ENCODE measurements at regions not wholly inside any gene's neighbourhood (a gene's known extent, or its start where the extent isn't known, plus 50 kb on each side); places are given as distances from the start of the nearest gene placed in this dataset.

DNA sequence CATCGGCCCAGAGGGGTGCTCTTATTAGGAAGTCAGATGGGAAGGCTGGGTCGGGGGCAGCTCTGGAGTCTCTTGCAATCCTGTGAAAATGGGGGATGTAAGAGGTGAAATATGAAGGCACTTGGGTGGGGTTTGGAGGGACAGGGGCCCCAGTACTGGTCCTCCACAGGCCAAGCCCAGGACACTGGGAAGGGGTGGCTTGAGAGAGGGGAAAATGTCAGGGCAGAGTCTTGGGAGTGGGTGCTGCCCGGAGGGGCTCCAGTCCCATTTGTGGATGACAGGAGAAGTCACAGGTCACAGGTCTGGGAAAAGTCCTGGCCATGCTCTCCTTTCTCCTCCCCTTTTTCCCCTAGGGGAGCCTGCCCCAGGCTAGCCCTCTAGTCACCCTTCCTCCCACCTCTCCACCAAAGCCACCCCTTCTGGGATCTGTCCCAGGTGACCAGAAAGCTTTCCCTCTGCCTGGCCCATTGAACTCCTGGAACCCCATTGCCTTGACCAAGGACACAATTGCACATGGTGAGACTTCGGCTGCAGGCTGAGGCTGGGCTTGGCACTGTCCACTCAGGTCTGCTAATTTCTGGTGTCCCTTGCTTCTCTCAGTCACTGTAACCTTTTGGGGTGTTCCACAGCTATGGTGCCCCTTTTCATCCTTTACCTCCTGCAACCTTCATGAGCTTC is 1465.0 kb downstream of the TBC1D22A start:
- TF ChIP-seq HOXD13 (CRISPR knock-in tag; IDR thresholded peaks at IDR 0.05; ENCODE audit: borderline replicate concordance) (no peak), ZNF132 (tag by site-specific recombination; IDR thresholded peaks at IDR 0.05; ENCODE audit: borderline replicate concordance) (no peak), ZFP3 (tag by site-specific recombination; IDR thresholded peaks at IDR 0.05; ENCODE audit: low read depth) (no peak), ZNF146 (tag by site-specific recombination; IDR thresholded peaks at IDR 0.05) (no peak), ZNF10 (tag by site-specific recombination; IDR thresholded peaks at IDR 0.05) (no peak), ZNF175 (tag by site-specific recombination; IDR thresholded peaks at IDR 0.05) (no peak), YY1 (tag by site-specific recombination; IDR thresholded peaks at IDR 0.05) (no peak), GLIS1 (tag by site-specific recombination; IDR thresholded peaks at IDR 0.05) (no peak)
- TF ChIP-seq, protein P1, sequence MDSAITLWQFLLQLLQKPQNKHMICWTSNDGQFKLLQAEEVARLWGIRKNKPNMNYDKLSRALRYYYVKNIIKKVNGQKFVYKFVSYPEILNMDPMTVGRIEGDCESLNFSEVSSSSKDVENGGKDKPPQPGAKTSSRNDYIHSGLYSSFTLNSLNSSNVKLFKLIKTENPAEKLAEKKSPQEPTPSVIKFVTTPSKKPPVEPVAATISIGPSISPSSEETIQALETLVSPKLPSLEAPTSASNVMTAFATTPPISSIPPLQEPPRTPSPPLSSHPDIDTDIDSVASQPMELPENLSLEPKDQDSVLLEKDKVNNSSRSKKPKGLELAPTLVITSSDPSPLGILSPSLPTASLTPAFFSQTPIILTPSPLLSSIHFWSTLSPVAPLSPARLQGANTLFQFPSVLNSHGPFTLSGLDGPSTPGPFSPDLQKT (IDR thresholded peaks at IDR 0.05; ENCODE audit: borderline replicate concordance, low read depth, low read length) = no peak
- TF ChIP-seq, protein P2, sequence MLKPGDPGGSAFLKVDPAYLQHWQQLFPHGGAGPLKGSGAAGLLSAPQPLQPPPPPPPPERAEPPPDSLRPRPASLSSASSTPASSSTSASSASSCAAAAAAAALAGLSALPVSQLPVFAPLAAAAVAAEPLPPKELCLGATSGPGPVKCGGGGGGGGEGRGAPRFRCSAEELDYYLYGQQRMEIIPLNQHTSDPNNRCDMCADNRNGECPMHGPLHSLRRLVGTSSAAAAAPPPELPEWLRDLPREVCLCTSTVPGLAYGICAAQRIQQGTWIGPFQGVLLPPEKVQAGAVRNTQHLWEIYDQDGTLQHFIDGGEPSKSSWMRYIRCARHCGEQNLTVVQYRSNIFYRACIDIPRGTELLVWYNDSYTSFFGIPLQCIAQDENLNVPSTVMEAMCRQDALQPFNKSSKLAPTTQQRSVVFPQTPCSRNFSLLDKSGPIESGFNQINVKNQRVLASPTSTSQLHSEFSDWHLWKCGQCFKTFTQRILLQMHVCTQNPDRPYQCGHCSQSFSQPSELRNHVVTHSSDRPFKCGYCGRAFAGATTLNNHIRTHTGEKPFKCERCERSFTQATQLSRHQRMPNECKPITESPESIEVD (tag by site-specific recombination; IDR thresholded peaks at IDR 0.05) = no peak
- TF ChIP-seq, protein P3, sequence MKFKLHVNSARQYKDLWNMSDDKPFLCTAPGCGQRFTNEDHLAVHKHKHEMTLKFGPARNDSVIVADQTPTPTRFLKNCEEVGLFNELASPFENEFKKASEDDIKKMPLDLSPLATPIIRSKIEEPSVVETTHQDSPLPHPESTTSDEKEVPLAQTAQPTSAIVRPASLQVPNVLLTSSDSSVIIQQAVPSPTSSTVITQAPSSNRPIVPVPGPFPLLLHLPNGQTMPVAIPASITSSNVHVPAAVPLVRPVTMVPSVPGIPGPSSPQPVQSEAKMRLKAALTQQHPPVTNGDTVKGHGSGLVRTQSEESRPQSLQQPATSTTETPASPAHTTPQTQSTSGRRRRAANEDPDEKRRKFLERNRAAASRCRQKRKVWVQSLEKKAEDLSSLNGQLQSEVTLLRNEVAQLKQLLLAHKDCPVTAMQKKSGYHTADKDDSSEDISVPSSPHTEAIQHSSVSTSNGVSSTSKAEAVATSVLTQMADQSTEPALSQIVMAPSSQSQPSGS (tag by site-specific recombination; IDR thresholded peaks at IDR 0.05; ENCODE audit: low read depth) = no peak
- TF ChIP-seq, protein P4, sequence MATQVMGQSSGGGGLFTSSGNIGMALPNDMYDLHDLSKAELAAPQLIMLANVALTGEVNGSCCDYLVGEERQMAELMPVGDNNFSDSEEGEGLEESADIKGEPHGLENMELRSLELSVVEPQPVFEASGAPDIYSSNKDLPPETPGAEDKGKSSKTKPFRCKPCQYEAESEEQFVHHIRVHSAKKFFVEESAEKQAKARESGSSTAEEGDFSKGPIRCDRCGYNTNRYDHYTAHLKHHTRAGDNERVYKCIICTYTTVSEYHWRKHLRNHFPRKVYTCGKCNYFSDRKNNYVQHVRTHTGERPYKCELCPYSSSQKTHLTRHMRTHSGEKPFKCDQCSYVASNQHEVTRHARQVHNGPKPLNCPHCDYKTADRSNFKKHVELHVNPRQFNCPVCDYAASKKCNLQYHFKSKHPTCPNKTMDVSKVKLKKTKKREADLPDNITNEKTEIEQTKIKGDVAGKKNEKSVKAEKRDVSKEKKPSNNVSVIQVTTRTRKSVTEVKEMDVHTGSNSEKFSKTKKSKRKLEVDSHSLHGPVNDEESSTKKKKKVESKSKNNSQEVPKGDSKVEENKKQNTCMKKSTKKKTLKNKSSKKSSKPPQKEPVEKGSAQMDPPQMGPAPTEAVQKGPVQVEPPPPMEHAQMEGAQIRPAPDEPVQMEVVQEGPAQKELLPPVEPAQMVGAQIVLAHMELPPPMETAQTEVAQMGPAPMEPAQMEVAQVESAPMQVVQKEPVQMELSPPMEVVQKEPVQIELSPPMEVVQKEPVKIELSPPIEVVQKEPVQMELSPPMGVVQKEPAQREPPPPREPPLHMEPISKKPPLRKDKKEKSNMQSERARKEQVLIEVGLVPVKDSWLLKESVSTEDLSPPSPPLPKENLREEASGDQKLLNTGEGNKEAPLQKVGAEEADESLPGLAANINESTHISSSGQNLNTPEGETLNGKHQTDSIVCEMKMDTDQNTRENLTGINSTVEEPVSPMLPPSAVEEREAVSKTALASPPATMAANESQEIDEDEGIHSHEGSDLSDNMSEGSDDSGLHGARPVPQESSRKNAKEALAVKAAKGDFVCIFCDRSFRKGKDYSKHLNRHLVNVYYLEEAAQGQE (tag by site-specific recombination; IDR thresholded peaks at IDR 0.05) = no peak
- TF ChIP-seq, protein P5, sequence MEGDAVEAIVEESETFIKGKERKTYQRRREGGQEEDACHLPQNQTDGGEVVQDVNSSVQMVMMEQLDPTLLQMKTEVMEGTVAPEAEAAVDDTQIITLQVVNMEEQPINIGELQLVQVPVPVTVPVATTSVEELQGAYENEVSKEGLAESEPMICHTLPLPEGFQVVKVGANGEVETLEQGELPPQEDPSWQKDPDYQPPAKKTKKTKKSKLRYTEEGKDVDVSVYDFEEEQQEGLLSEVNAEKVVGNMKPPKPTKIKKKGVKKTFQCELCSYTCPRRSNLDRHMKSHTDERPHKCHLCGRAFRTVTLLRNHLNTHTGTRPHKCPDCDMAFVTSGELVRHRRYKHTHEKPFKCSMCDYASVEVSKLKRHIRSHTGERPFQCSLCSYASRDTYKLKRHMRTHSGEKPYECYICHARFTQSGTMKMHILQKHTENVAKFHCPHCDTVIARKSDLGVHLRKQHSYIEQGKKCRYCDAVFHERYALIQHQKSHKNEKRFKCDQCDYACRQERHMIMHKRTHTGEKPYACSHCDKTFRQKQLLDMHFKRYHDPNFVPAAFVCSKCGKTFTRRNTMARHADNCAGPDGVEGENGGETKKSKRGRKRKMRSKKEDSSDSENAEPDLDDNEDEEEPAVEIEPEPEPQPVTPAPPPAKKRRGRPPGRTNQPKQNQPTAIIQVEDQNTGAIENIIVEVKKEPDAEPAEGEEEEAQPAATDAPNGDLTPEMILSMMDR (tag by site-specific recombination; IDR thresholded peaks at IDR 0.05) = no peak
- TF ChIP-seq, protein P6, sequence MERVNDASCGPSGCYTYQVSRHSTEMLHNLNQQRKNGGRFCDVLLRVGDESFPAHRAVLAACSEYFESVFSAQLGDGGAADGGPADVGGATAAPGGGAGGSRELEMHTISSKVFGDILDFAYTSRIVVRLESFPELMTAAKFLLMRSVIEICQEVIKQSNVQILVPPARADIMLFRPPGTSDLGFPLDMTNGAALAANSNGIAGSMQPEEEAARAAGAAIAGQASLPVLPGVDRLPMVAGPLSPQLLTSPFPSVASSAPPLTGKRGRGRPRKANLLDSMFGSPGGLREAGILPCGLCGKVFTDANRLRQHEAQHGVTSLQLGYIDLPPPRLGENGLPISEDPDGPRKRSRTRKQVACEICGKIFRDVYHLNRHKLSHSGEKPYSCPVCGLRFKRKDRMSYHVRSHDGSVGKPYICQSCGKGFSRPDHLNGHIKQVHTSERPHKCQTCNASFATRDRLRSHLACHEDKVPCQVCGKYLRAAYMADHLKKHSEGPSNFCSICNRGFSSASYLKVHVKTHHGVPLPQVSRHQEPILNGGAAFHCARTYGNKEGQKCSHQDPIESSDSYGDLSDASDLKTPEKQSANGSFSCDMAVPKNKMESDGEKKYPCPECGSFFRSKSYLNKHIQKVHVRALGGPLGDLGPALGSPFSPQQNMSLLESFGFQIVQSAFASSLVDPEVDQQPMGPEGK (tag by site-specific recombination; IDR thresholded peaks at IDR 0.05) = no peak
